Upper lobe of left lung (tissue), 4 donors: ENCODE measurements at regions not wholly inside any gene's neighbourhood (a gene's known extent, or its start where the extent isn't known, plus 50 kb on each side); places are given as distances from the start of the nearest gene placed in this dataset.

Experiments
- CTCF ChIP-seq, 6 experiments: fragments of 450-650 bp in 4 of 6; fragments of 200-600 bp in 2 of 6; sonication (generic) in 2 of 6; IDR thresholded peaks; one replicate each; pipeline ENCODE4 v1.5.1; 2016 to 2019; ENCODE audit warnings: antibody characterized with exemption in 6 of 6
- POLR2A ChIP-seq, 4 donors: fragments of 450-650 bp; IDR thresholded peaks; one replicate each; pipeline ENCODE4 v1.5.1; 2016 to 2017; ENCODE audit warnings: antibody characterized with exemption in 4 of 4, mild to moderate bottlenecking in 2 of 4

GRCh38 chr3:30355622-30356021, 250.8 kb upstream of the TGFBR2 start:
- TF ChIP-seq POLR2A (IDR thresholded peaks at IDR 0.05) (no peak), CTCF (IDR thresholded peaks at IDR 0.05) (no peak)
